ENCODE measurements at regions not wholly inside any gene's neighbourhood (a gene's known extent, or its start where the extent isn't known, plus 50 kb on each side); places are given as distances from the start of the nearest gene placed in this dataset.

- Histone ChIP-seq H2BK20ac (ENCODE audit: low read depth, low read length, poor library complexity, severe bottlenecking) (no peak overlapping the region), H3K79me2 (ENCODE audit: insufficient read depth, low read length) (no peaks in the 10 kb centered on the region), H2AK5ac (ENCODE audit: insufficient read length, low read length) (no peak overlapping the region), H3T11ph (ENCODE audit: low read length) (no peak overlapping the region), H3K4ac (ENCODE audit: low read depth, low read length) (no peak overlapping the region), H4K91ac (ENCODE audit: insufficient read length, low read depth, low read length) (no peak overlapping the region), H4K20me1 (ENCODE audit: control insufficient read depth, insufficient read depth, insufficient read length) (no peaks in the 10 kb centered on the region), H2BK5ac (ENCODE audit: insufficient read length, low read length) (no peak overlapping the region), H2BK120ac (ENCODE audit: low read depth, low read length, poor library complexity, severe bottlenecking) (no peak overlapping the region), H3K9me3 (ENCODE audit: control insufficient read depth, low read depth, low read length) (no peaks in the 10 kb centered on the region), H4K5ac (ENCODE audit: insufficient read length, low read depth, low read length) (no peak overlapping the region), H2BK12ac (ENCODE audit: insufficient read length, low read depth, low read length) (no peak overlapping the region), H2AFZ (ENCODE audit: low read length) (peak overlapping the region; percentile 82), H3K79me1 (ENCODE audit: insufficient read depth, low read depth, low read length, poor library complexity, severe bottlenecking) (no peaks in the 10 kb centered on the region), H2BK15ac (ENCODE audit: low read depth, low read length) (no peak overlapping the region), H4K8ac (replicated peaks; ENCODE audit: insufficient read length, low read depth, low read length) (no peak overlapping the region), H3K27ac (ENCODE audit: insufficient read length, low read depth, low read length) (no peak overlapping the region), H3K4me1 (ENCODE audit: insufficient read depth, low read length) (no peaks in the 10 kb centered on the region), H3K9ac (ENCODE audit: extremely low read depth, insufficient read length, low read length) (peak overlapping the region; percentile 51), H3K23ac (ENCODE audit: insufficient read length, low read depth, low read length) (no peak overlapping the region), H3K56ac (ENCODE audit: insufficient read length, low read depth, low read length) (no peak overlapping the region), H3K14ac (ENCODE audit: insufficient read depth, low read length) (no peak overlapping the region), H3K18ac (ENCODE audit: insufficient read length, low read depth, low read length) (no peak overlapping the region), H3K23me2 (ENCODE audit: insufficient read length, low read depth, low read length, poor library complexity, severe bottlenecking) (no peaks in the 10 kb centered on the region), H3K27me3 (ENCODE audit: insufficient read depth, low read length) (no peaks in the 10 kb centered on the region), H3K4me2 (ENCODE audit: insufficient read depth, insufficient read length, low read length) (peak overlapping the region; percentile 58)
- no CpG with 5 or more reads among the region's 29 CpGs for WGBS (ENCODE audit: extremely low coverage, insufficient read length, low lambda C conversion rate)
- H3K27me3 Mint-ChIP-seq (ENCODE audit: low read depth) = peaks cover 2% of the 10 kb centered on the region; the same call in 1 of the 2 replicates
- H3K4me3 Mint-ChIP-seq = peak overlapping the region; percentile 89 to 95
- no peak for TF ChIP-seq CTCF (conservative IDR thresholded peaks at IDR 0.05)
- H3K36me3 Mint-ChIP-seq (ENCODE audit: insufficient read depth in 1 of 3, low read depth in 3 of 3) = no peaks in the 10 kb centered on the region
- H3K27ac Mint-ChIP-seq = peak overlapping the region; percentile 50 to 79 (median 79)
- H3K4me1 Mint-ChIP-seq = peaks cover 9% of the 10 kb centered on the region in 2 experiments
- peak; percentile 84 for DNase-seq
- no peaks in the 10 kb centered on the region; a peak in 3 of 5 replicates for H3K9me3 Mint-ChIP-seq
These were observed 60.0 kb upstream of the BTN3A2 start for GRCh38 chr6:26304797-26305640.

All from H9 (cell line).